ENCODE measurements at regions not wholly inside any gene's neighbourhood (a gene's known extent, or its start where the extent isn't known, plus 50 kb on each side); places are given as distances from the start of the nearest gene placed in this dataset.

GRCh38 chr11:41879214-41879613 is 419.8 kb upstream of the LRRC4C start:
- TF ChIP-seq CTCF (IDR thresholded peaks at IDR 0.05) (no peak), POLR2AphosphoS5 (IDR thresholded peaks at IDR 0.05) (no peak), POLR2A (IDR thresholded peaks at IDR 0.05) (no peak)
